NCI-H524 (cell line): ENCODE measurements at regions not wholly inside any gene's neighbourhood (a gene's known extent, or its start where the extent isn't known, plus 50 kb on each side); places are given as distances from the start of the nearest gene placed in this dataset.

Experiments
- DNase-seq, 2 experiments: peaks; one replicate each; lab custom pipeline; 2025; lab: John Stamatoyannopoulos, UW

DNA sequence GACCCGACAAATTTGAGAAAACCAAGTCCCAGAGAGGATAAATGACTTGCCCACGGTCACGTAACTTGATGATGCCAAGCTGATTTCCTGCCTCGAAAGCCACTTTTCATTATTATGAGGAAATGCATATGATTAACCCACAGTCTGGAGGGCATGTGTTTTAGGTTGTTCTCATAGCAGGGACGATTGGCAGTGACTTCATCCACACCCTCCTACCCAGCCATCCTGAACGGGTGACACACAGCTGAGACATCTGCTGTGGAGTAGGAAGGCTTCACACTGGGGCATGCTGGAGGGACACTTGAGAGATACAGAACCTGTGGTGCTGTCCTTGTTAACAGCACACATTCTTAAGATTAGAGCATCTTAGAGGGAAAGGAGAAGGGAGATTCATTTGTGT lies 65.4 kb upstream of the WDFY2 start:
- peak in 1 of 2 experiments; percentile 29 for DNase-seq

GRCh38 chr13:51519771-51520216 lies 64.5 kb upstream of the WDFY2 start:
- peak; percentile 18 to 33 for DNase-seq

GRCh38 chr13:51520524-51520923 lies 63.7 kb upstream of the WDFY2 start:
- no peak for DNase-seq

DNA sequence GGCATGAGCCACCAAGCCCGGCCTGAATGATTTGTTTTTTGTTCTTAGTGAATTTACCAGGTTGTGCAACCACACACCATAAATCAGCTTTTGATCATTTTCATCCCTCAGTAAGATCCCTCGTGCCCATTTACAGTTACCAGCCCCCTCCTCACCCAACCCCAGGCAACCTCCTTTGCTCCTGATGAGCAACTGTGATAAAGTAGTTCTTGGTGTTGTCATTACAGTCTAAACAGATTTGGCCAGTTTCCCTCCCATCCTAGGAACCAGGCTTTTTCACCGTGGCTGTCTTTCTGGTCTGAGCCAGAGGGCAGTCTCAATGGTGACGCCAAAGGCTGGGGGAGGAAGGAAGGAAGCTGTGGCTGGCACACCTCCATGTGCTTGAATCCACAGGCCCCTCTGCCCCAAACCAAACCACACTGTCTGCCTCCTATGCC lies 61.2 kb upstream of the WDFY2 start:
- DNase-seq, result no peak

GRCh38 chr13:51524312-51524711 lies 60.0 kb upstream of the WDFY2 start:
- DNase-seq, result no peak

- no peak for DNase-seq
Observed at GRCh38 chr13:51524829-51525566, 59.3 kb upstream of the WDFY2 start.

DNA sequence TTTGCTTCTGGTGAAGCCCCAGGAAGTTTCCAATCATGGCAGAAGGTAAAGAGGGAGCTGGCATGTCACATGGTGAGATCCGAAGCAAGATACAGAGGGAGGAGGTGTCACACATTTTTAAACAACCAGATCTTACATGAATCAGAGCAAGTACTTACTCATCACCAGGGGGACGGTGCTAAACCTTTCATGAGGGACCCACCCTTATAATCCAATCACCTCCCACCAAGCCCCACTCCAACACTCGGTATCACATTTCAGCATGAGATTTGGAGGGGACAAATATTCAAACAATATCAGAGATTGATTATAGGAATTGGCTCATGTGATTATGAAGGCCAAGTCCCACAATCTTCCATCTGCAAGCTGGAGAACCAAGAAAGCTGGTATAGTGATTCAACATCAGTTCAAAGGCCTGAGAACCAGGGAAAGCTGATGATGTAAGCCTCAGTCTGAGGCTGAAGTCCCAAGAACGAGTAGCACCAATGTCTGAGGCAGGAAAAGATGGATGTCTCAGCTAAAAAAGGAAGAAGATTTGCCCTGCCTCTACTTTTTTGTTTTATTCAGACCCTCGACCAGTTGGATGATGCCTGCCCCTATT lies 58.6 kb upstream of the WDFY2 start:
- no peak for DNase-seq

- DNase-seq, result no peak
Observed at GRCh38 chr13:51526202-51526601, 58.1 kb upstream of the WDFY2 start.

DNA sequence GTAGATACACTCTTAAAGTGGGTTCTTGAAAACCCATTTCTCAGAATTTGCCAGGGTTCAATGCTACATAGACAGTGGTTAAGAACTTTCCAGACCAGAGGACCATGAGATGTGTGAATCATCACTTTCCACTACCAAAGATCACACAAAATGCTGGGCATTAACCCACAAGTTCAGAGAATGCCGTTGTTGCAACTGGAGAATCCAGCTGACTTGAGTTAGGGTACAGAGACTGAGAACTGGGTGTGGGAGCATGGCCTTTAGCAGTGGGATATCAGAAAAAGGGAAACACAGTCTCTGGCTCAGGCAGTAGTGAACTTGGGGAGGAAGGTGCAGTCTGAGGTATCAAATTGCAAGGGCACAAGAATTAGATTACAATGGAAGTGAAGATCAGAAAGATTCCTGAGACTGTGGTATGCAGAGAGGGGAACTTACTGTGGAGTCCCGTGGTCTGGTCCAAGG lies 51.5 kb upstream of the WDFY2 start:
- no peak for DNase-seq

DNA sequence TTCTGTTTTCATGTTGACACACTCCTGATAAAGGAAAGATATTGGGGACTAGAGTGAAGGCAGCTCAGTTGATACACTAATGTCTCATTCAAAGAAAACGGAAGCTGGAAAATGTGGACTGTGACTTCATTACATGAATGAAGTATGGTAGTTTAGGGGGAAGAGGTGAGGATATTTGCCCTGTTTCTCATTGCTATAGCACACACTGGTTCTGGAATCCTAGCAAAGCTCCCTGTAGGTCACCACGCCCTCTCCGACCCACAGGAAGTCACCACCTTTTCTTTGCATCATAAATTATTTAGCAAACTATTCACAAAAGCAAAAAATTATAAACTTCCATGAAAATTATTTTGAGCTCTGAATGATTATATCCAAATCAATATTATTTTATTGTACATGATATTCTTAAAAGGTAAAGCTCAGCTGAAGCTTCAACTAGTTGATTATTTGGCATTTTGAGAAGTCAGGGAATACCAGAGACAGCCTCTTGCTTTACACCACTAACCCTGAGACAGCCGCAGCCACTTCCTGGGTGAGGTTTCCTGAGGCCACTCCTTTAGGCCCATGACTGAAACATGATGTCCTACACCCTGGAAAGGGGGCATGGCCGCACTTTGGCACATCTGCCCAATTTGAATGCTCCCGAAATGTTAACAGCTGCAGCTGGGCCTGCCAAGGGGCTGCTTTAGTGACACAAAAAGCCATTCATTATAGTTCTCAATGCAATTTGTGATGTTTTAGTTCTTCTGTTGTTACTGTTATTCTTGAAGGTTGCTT lies 50.0 kb upstream of the WDFY2 start:
- DNase-seq, result no peak
